HG03196 (cell line): ENCODE measurements at regions not wholly inside any gene's neighbourhood (a gene's known extent, or its start where the extent isn't known, plus 50 kb on each side); places are given as distances from the start of the nearest gene placed in this dataset.
A peak's percentile ranks its signal among the peaks of the same experiment; 100 is the strongest.
"Not testable (repeated sequence)": the region's sequence is repeated elsewhere in the genome, so short reads cannot be mapped to it uniquely, and the experiment has no call there.

Experiments used
- ATAC-seq: cut with Tn5 transposase; IDR thresholded peaks from one replicate; pipeline ENCODE4 v1.9.1; 2021; ENCODE audit not compliant: unreplicated experiment

DNA sequence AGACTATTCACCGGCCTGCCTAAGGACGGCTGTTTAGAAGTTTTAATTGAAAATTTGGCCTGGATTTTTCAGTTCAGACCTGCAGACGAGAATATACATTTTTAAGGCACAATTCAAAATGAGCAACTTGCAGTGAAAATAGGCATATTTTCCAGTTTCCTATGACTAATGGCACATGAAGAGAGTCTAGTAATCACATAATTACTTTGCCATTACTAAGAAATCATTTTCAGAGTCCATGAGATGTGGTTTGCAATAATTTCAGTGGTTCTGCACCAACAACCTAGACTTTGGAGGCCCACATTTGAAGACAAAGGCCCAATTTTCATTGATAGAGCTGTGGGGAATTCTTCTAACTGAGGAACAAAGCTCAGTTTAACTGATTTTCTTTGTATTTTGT, 205.3 kb downstream of the SOX2 start:
- no peak for ATAC-seq

DNA sequence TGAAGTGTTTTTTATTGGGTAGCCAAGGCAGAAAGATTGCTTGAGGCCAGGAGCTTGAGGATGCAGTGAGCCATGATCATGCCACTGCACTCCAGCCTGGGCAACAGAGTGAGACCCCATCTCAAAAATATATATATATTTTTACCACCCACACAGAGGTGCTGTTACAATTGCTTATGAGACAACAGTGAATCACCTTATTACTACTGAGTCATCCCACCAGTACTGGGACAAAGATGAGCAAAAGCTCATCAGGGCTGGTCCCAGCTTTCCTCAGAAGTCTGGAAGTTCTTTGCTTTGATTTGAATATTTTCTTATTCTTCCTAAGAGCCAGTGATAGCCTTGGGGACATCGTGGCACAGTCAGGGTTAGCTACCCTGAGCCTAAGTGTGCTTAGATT, 207.7 kb downstream of the SOX2 start:
- no peak for ATAC-seq

DNA sequence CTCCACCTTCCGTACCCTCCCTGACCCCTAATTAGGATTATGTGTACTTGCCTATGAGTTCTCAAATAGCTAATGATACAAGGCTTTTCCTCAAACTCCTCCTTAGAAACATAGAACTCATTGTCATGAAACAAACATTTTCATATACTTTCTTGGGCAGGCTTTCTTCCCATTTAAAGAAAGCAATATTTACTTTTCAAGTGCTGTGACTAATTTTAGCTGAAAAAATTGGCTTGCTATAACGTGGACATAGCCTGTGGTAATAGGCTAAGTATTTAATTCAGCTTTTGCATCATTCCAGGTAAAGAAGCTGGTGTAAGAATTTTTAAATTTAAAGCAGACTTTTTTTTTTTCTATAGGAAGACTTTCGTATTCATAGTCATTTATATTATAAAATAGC, 208.7 kb downstream of the SOX2 start:
- no peak for ATAC-seq

DNA sequence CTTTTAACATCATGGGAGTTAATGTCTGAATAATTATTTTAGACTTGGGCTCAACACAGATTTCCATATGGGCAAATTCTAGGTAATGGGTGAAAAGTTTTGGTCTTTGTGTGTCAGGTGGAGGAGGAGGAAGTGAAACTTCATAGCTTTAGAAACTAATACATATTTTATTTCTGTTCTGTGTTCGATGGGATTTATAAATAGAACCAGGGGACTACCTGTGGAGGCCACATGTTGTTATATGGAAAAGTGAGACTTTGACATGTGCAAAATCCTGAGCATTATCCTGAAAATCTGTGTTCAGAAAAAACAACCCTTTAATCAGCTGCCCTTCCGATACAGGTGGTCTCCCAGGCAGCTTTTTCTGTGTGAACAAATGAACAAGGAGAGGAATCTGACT, 209.5 kb downstream of the SOX2 start:
- ATAC-seq, result peak; percentile 95

DNA sequence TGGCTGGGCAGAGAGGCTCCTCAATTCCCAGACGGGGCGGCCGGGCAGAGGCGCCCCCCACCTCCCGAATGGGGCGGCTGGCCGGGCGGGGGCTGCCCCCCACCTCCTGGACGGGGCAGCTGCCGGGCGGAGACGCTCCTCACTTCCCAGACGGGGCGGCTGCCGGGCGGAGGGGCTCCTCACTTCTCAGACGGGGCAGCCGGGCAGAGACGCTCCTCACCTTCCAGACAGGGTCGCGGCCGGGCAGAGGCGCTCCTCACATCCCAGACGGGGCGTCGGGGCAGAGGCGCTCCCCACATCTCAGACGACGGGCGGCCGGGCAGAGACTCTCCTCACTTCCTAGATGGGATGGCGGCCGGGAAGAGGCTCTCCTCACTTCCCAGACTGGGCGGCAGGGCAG, 214.1 kb downstream of the SOX2 start:
- ATAC-seq, result not testable (repeated sequence)

DNA sequence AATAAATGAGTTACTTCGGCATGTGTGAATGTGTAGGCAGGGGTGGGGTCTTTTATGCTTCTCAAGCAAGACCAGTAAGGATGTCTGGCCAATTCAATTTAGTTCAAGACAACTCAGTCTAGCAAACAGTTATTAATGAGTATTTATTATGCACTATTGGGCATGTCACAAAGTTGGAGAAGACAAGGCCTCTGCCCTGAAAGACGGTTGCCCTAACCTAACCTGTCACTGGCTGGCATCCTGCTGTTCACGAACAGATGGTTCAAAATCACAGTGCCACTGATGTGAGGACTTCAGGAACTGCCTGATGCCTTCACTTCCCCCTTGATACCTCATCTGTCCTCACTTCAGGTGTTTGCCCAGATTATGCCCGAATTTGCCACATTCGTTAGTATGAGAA, 217.8 kb downstream of the SOX2 start:
- ATAC-seq, result no peak

DNA sequence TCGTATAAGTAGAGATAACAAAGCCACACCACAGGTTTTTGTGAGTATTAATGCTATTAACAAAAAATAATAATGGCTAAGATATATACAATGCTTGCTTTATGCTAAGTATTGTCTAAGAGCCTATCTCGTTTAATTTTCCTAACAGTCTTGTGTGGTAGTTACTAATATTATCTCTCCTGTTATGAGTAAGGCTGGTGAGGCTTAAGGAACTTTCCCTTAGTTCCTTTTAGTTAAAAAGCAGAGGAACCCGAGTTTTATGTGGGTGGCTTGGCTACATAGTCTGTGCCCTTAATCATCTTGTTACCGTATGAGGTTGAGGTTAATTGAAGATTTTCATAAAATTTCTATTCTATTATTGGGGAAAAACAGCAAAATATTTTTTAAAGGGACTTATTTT, 218.4 kb downstream of the SOX2 start:
- no peak for ATAC-seq

DNA sequence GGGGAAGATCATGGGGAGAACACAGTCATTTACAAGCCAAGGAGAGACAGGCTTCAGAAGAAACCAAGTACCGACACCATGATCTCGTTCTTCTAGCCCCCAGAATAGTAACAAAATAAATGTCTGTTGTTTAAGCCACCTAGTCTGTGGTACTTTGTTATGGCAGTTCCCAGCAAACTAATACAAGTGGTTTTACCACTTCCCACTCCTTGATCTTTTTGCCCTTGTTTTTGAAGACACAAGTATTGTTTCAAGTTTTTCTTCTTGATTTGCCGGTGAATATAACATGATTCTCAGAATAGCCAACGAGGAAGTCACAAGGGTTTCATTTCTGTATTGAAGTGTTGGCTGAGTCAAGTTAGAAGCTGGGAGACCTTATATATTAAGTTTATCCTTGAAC, 220.3 kb downstream of the SOX2 start:
- ATAC-seq, result peak; percentile 75

DNA sequence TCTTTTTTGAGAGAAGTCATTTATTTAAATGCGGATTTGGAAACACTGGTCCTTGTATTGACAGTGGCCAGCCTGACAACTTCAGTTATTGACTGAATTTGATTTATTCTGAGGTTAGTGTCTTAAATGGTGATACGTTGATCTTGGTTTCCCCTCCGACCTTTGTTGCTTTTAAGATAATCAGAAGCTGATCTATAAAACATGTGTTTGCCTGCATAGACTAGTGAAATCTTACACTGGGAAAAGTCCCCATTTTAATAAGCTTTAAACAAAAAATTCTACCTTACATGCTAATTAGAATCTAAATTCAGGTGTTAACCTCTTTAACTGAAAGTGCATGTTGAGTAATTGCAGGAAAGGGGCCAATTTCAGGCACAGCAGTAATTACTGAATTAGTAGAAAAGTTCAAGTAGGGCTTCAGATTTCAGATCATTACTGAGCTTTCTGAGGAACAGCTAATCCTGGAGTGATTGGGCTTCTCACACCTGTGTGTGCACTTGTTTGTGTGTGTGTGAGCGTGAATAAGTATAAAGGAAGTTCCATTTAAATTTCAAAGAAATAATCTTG, 221.4 kb downstream of the SOX2 start:
- ATAC-seq, result no peak

DNA sequence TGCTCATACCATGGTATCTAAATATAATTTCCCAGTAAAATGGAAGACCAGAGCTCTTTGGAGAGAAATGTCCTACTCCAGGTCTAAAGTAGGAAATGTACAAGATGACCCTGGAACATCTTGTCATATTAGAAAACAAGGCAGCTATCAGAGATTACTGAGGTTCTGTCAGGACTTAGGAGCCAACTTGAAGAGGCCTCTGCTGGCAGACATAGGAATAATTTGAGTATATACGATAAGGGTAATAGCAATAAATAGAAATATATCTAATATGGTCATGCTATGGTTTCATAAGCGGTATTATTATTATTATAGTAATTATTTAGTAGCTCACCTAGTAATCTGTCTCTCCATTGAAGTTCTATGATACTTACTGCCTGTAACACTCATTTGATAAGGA, 224.2 kb downstream of the SOX2 start:
- no peak for ATAC-seq

DNA sequence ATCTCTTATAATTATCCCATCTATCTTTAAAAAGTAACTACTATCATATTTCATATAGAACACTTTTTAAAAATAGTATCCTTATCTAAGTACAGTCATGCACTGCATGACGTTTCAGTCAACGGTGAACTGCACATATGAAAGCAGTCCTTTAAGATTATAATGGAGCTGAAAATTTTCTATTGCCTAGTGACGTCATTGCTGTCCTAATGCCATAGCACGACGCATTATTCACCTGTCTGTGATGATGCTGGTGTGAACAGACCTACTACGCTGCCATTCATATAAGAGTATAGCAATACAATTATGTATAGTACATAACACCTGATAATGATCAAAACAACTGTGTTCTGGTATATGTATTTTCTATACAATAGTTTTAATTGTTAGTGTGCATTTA, 225.0 kb downstream of the SOX2 start:
- no peak for ATAC-seq

DNA sequence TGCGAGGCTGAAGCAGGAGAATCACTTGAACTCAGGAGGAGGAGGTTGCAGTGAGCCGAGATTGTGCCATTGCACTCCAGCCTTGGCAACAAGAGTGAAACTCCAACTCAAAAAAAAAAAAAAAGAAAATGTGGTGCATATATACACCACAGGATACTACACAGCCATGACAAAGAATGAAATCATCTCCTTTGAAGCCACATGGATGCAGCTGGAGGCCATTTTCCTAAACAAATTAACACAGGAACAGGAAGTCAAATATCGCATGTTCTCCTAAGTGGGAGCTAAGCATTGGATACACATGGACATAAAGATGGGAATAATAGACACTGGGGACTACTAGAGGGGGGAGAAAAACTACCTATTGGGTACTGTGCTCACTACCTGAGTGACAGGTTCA, 226.9 kb downstream of the SOX2 start:
- not testable (repeated sequence) for ATAC-seq

DNA sequence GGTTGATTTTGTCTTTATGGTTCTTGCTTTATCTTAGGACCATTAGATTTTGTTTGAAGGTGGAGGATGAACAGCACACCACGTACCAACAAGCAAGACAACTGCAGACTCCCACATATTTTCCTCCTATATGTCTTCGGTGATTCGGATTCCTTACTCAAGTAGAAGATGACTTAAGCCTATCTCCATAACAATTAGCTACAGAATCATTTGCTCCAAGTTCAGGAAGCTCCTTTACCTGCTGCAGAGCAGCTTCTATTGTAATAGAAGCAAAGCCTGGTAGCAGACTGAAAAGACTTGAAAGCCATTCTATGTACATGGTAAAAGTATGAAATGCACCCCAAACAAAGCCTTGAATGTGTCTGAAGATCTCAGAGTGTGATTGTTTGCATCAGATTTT, 229.0 kb downstream of the SOX2 start:
- no peak for ATAC-seq

DNA sequence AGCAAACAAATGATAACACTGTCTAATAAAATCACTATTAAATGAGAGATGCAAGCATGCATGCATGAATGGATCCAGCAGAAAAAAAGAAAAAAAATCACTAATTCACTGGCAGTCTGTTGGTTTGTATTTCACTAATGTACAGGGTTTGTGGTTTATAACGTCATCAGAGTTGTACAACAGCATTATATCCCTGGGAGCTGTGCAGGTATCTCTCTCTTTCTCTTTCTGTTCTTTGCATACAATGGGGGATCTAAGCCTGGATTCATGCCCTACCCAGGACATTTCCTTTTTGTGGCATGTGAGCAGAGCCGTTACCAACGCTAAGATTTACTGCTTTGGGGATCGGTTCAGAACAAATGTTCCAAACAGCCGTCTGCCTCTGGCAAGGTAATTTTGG, 229.5 kb downstream of the SOX2 start:
- ATAC-seq, result peak; percentile 65

DNA sequence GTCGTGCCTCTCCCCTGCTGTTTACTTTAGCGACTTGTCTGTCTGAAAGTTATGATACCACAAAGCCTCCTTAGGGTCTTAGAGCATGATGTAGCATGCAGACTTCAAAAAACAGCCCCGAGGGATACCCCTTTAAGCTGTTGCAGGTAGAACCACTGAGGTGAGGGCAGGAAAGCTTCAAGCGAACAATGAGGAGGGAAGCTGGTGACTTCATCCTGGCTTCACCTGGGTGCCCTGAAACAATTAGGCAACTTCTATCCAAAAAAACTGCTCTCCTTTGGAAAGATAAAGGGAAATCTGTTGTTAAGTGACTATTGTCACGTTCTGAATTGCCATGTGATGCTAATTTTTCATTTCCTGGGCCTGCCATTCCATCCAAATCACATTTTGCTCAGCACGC, 231.6 kb downstream of the SOX2 start:
- ATAC-seq, result no peak

DNA sequence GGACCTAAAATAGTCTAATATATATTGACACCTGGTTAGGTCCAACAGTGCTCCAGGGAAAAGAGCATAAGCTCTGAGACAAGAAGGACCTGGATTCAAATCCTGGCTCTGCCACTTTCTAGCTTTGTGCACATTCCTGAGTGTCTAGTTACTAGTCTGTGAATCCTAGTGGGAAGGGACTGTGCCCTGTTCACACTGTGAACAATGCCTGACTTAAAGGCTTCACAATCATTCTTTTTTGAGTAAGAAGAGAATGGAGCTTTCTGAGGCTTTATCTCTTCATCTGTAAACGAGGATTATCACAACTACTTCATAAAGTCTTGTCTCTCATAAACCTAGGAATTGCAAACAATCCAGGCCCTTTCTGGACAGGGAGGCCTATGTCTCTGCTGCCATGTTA, 235.9 kb downstream of the SOX2 start:
- ATAC-seq, result no peak

DNA sequence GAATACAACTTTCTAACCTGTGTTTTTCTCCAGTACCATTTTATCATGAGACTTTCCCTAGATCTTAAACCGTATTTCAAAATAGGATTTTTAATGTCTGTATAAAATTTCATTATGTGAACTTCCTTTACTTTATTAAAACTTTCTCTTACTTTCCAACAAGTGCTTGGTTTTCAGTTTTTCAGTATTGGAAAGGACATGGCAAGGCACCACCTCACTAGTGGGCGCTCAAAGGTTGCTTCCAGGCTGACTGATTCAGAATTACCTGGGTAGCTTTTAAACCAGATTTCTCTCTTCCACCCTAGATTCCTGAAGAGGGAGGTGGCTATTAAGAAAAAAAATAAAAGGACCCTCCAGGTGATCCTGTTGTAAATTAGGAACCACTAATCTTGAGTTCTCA, 236.6 kb downstream of the SOX2 start:
- ATAC-seq, result no peak

DNA sequence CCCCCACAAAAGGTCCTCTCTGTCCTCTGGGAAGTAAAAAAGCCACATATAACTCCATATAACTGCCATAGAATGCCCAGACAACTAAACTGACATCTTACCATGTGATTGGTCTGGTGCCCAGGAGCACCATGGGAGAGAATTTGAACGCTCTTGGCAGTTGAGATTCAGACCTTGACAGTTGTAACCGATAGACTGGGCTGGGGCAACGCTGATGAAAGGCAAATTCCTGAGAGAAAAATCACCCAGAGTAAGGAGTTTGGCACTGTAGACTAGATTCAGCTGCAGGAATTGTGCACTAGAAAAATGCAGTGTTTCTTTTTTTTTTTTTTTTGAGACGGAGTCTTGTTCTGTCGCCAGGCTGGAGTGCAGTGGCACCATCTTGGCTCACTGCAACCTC, 240.5 kb downstream of the SOX2 start:
- no peak for ATAC-seq

DNA sequence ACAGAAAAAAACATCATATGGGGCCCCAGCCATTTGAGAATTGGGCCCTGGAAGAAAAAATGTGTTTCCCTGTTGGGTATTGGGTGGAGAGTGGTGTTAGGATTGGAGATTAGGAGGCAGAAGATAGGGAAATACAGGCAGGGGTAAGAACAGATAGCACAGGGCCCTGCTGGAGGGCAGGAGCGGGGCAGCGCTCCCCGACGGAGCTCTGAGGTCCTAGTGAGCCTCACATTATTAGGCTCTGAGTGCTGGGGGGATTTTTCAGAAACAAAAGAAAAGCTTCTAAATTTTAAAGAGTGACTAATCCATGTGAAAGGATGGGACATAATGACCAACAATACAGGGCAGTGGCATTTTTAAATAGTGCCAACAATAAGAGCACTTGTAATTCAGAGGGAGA, 241.2 kb downstream of the SOX2 start:
- ATAC-seq, result no peak

DNA sequence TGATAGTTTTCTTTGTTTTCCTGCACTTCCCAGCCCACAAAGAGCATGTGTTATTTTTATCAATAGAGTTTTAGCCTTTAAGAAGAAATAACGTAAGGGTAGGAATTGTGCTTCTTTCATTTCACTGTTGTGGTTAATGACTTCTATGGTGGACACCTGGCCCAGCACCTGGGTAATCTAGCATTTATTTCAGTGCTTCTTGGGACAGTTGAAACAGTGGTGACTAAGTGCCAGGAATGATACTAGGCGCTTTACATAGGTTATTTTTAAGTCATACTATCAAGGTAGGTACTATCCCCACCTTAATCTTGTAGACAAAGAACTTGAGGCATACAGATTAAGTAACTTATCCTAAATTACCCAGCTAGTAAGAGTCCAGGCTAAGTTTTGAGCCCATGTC, 243.8 kb downstream of the SOX2 start:
- ATAC-seq, result no peak

DNA sequence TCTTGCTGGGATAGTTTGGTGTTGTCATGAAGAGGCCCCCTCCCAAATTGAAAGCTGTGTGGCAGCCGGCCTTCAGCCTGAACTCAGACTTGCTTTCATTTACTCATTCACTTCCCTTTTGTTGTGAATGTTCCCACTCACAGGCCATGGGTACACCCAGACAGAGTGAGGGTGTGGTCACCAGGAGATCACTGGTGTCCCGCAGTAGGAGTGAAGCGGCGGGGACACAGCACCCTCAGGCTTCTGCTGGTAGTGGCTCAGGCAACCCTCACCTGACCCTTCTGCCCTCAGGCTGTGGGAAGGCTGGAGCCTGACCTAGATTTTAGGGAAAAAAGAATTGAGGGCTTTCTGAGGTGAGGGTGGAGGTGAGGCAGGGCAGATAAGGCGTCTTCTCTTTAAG, 244.4 kb downstream of the SOX2 start:
- no peak for ATAC-seq

DNA sequence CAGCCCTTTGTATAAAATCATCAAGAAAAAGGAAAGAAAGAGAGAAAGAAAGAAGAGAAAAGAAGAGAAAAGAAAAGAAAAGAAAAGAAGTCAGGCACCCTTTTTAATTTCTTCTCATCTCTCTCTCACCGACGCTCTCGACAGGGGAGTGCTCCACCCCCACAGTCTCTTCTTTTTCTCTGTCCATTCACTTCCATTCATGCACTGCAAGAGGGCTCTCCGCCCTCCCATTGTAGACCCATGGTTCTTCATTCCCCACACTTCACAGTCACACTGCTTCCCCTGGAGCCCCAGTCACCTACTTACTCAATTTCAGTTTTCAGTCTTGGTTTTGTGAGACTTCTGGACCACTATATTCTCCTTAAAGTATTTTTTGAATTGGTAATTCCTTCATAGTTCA, 254.7 kb downstream of the SOX2 start:
- ATAC-seq, result no peak

DNA sequence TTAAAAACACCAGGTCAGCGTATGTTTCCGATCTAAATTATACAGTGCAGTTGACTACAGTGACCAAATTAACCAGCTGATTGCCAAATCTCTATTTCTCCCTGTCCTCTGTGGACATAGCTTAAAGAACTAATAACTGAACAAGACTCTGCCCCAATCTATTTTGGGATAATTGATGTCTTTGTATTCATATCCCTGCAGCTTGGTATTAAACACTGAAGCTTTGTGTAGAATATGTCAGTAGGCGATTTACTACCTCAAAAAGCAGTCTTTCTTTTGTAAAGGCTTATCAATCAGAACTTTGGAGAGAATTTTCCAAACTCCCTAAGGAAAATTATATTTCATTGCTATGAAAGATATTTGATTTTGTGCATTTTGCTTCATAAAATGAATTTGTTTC, 258.2 kb downstream of the SOX2 start:
- no peak for ATAC-seq

DNA sequence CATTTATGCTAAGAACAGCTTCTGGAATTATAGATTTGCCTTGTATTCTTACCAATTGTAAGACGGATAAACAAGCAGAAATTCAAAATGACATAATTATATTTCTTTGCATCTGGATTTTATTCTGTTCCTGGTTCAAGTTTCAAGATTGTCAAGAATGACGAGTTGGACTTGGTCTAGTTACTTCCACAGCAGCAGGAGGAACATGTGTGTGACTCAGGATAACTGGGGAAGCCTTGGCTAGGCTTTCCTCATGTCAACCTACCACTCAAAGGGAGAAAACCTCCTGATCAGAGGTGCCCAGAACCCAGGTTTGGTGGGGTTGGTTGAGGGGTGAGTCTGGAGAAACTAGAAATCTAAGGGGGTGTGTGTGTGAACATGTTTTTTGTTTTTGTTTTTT, 259.7 kb downstream of the SOX2 start:
- no peak for ATAC-seq
